RCC 7860 (cell line): ENCODE measurements at regions not wholly inside any gene's neighbourhood (a gene's known extent, or its start where the extent isn't known, plus 50 kb on each side); places are given as distances from the start of the nearest gene placed in this dataset.

ENCODE experiments used
- DNase-seq: peaks from one replicate; pipeline ENCODE4 v3.0.0-alpha.2; 2015; ENCODE audit warnings: low spot score
- FAIRE-seq: peaks from 2 replicates; lab custom pipeline; 2012; peaks lifted over from hg19 to GRCh38; lab: Jason Lieb, UNC

DNA sequence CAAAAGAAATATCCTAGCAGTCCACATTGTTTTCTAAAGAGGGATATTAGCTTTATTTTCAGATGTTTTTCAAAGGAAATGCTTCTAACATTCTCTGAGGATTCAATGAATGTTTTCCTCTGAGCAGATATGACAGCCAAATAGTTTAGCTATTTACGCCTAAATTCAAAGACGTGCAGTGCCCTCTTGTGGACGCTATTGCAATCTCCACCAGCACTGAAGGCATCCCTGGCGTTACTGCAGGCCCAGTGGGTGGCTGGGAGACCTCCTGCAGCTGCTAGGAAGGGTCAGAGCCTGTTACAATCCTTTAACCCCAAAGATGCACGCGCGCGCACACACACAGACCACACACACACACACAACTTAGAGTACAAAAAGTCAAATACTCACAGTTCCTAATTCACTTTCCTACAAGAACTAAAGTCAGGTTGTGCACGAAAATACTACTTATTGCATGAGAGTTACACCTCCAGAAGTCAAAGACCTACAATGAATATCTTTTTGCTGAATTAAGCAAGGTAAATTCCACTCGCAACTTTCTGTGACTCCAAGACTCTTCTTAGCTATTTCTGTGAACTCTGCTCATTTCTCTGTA, 589.3 kb upstream of the TMEM132C start:
- DNase-seq (peak; percentile 39), FAIRE-seq (no peak)

GRCh38 chr12:127678945-127679344, 588.0 kb upstream of the TMEM132C start:
- FAIRE-seq (no peak), DNase-seq (no peak)

DNA sequence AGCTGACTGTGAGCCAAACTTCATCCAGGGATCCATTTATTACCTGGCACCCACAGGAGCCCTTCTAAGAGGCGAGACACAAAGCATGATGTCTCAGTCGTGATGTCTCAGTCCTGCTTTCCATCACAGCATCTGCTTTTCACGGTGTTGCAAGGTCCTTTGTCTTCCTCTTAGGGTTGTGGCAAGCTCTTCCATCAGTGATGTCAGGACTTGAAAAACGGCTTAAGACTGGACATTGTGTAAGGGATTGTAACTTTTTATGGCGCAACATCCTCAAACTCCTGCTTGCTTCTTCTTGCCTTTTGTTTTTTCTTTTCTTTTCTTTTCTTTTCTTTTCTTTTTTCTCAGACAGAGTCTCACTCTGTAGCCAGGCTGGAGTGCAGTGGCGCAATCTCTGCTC, 586.5 kb upstream of the TMEM132C start:
- no peak for FAIRE-seq
- DNase-seq, result no peak

GRCh38 chr12:127681151-127681754, 585.7 kb upstream of the TMEM132C start:
- DNase-seq, result no peak
- no peak for FAIRE-seq

- no peak for FAIRE-seq
- no peak for DNase-seq
Observed at GRCh38 chr12:127685491-127685890, 581.5 kb upstream of the TMEM132C start.

GRCh38 chr12:127685931-127686330, 581.0 kb upstream of the TMEM132C start:
- DNase-seq (no peak), FAIRE-seq (no peak)

GRCh38 chr12:127687181-127687580, 579.8 kb upstream of the TMEM132C start:
- DNase-seq (no peak), FAIRE-seq (no peak)

GRCh38 chr12:127688906-127689428, 578.0 kb upstream of the TMEM132C start:
- DNase-seq (no peak), FAIRE-seq (no peak)

- DNase-seq, result no peak
- FAIRE-seq, result no peak
Observed at GRCh38 chr12:127690161-127690560, 576.8 kb upstream of the TMEM132C start.

- no peak for FAIRE-seq
- no peak for DNase-seq
Observed at GRCh38 chr12:127696963-127697362, 570.0 kb upstream of the TMEM132C start.

- FAIRE-seq (no peak), DNase-seq (no peak)
Observed at GRCh38 chr12:127703026-127703425, 563.9 kb upstream of the TMEM132C start.

- DNase-seq (no peak), FAIRE-seq (no peak)
Observed at GRCh38 chr12:127711108-127711507, 555.9 kb upstream of the TMEM132C start.

DNA sequence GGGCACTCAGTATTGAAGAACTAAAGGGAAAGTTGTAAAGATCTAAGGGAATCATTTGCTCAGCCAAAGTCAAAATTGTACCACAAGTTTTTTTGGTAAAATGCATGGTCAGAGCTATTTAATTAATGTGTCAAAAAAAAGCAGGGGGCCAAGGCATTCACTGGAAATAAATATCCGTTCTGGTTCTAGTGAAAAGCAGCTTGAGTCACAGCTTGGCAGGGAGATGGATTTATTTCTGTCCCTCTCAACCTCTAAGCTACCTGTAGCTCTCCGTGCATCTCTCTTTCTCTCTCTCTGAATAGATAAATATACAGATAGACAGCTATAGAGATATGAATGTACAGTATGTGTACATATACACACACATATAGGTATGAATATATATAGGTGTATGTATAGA, 554.4 kb upstream of the TMEM132C start:
- no peak for FAIRE-seq
- no peak for DNase-seq

GRCh38 chr12:127716166-127716565, 550.8 kb upstream of the TMEM132C start:
- FAIRE-seq (no peak), DNase-seq (no peak)

DNA sequence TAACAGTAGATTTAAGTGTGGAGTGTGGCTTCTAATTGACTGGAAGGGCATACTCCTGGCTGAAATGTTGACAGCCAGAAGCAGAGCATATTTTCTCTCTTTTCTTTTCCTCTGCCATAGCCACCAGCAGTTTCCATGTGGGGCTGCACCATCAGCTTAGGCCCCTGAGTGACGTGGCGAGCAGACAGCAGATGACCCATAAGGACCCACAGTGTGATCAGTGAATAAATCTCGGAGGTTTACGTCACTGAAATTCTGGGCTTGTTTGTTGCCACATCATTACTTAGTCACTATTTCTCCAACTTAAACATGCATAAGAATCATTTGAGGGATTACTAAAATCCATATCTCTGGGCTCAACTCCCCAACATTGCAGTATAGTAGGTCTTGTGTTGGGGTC, 549.7 kb upstream of the TMEM132C start:
- no peak for DNase-seq
- FAIRE-seq, result no peak

DNA sequence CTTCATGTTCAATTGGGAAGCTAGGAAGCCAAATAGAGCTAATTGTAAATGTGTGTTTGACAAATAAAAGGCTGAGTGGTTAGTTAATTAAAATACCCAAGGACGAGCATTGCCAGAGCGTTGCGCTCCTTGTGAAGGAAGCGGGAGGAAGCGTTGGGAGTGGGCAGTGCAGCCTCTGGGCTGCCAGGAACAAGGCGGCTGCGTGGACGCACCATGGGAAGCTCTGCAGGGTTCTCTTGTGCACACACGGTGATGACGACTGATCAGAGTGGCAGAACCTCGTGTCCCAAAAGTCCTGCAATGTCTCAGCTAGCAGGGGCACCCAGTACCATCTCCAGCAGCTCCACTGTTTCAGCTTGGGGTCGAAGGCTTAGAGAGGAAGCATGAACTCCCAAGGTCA, 546.6 kb upstream of the TMEM132C start:
- DNase-seq (no peak), FAIRE-seq (no peak)

DNA sequence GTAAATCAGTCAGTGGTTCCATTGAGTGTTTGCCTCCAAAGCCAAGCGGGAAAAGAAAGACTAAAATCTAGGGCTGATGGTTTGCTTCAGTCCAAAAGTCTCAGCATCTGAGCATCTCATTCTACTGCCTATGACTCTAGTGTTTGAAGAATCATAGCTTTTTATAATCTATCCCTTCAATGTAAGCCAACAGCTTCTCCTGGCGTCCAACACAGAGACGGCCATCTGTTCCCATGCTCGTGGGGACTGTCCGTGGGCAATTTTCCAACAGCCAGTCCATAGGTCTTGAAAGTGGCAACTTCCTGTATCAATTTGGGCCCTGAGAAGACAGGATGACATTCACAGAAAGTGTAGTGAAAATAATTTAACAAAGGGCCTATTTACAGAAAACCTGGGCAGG, 544.4 kb upstream of the TMEM132C start:
- DNase-seq, result no peak
- FAIRE-seq, result no peak

DNA sequence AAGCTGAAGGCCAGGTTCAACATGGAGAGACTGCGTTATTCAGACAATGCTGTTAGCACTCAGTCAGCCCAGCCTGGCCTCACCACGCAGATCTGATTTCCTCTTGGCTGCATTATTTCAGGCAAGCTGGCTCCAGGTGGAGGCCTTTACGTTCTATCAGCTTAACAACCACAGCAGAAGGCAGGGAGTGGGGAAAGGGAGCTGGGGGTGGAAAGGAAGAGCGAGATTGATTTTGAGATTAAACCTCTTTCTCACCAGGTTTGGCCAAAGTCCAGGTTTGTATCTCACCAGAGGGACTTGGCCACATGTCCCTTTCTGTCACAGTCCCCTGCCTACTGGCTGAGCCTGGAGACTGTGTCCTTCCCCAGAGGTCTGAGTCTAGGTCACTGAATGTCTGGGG, 543.7 kb upstream of the TMEM132C start:
- DNase-seq (no peak), FAIRE-seq (no peak)

GRCh38 chr12:127726671-127727315, 540.2 kb upstream of the TMEM132C start:
- no peak for DNase-seq
- no peak for FAIRE-seq

DNA sequence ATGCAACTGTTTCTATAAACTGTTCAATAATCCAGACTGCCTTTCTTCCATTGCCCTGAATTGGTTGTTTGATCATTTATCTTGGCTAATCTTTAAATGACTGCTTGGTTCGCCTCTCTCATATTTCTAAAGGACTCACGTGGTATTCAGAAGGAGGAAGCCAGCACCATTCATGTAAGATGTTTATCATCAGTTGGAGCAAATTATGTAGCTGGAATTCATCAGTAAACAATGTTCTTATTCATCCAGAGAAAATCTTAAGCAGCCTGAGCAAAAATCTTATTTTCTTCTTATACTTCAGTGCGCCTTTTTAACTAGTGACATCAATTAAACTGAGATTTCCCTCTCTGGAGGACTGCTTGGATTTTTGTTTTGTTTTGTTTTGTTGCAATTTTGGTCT, 538.7 kb upstream of the TMEM132C start:
- FAIRE-seq (no peak), DNase-seq (no peak)

- no peak for DNase-seq
- FAIRE-seq, result no peak
Observed at GRCh38 chr12:127728729-127729128, 538.2 kb upstream of the TMEM132C start.

DNA sequence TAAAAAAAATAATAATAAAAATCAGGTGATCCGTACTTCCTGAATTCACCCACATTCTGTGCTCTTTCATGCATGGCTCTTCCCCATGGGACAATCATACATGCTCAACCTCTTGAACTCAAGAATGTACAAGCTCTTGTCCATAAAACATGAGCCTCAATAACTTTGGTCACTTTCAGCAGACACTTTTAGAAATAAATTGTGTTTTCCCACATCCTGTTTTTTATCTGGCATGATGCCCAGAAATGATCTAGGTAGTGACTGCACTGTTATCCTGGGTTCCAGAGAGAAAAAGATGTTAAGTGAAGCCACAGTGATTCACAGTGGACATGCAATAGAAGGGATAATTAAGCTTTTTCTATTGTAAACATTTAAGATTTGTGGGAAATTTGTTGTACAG, 537.6 kb upstream of the TMEM132C start:
- FAIRE-seq (peak; percentile 29), DNase-seq (peak; percentile 43)
